ENCODE measurements at regions not wholly inside any gene's neighbourhood (a gene's known extent, or its start where the extent isn't known, plus 50 kb on each side); places are given as distances from the start of the nearest gene placed in this dataset.

GRCh38 chr12:24565300-24565699, 383.6 kb downstream of the BCAT1 start:
- no peak overlapping the region for H3K9ac ChIP-seq (ENCODE audit: control insufficient read depth, extremely low read depth, insufficient read depth, low read length)
- no peak overlapping the region for H2AFZ ChIP-seq (ENCODE audit: control insufficient read depth, low read length)
- DNase-seq (ENCODE audit: low read depth, low spot score) (no peak), FAIRE-seq (no peak)
- dilution Hi-C loops (cut with MboI; ENCODE audit: extremely low pct_ligation_motif_present, low sequenced_read_pairs), result no loop called here
- no peaks in the 10 kb centered on the region for H3K27me3 ChIP-seq (ENCODE audit: control insufficient read depth, extremely low read depth, insufficient read depth, low read length)
- H3K9me1 ChIP-seq (ENCODE audit: control insufficient read depth, extremely low read depth, insufficient read depth, low read length), result no peaks in the 10 kb centered on the region
- TF ChIP-seq CTCF (optimal IDR thresholded peaks at IDR 0.05 in 1 of 3, IDR thresholded peaks at IDR 0.05 in 1 of 3, conservative IDR thresholded peaks at IDR 0.05 in 1 of 3; ENCODE audit: extremely low read depth in 1 of 3, insufficient read depth in 2 of 3, low read length in 3 of 3) (no peak), EZH2 (IDR thresholded peaks at IDR 0.05; ENCODE audit: low read length) (no peak)
- no peaks in the 10 kb centered on the region for H3K79me2 ChIP-seq (ENCODE audit: control insufficient read depth, insufficient read depth, low read length)
- no peak overlapping the region for H3K4me2 ChIP-seq (ENCODE audit: control insufficient read depth, extremely low read depth, insufficient read depth, low read depth, low read length)
- H4K20me1 ChIP-seq (ENCODE audit: control insufficient read depth, extremely low read depth, insufficient read depth, low read length), result no peaks in the 10 kb centered on the region
- H3K4me1 ChIP-seq (ENCODE audit: control insufficient read depth, extremely low read depth, insufficient read depth, low read length), result peaks cover 12% of the 10 kb centered on the region
- no peaks in the 10 kb centered on the region for H3K9me3 ChIP-seq (ENCODE audit: control insufficient read depth, low read depth, low read length)
- no peak overlapping the region for H3K27ac ChIP-seq (ENCODE audit: control insufficient read depth, insufficient read depth, low read length)
- no peaks in the 10 kb centered on the region for H3K36me3 ChIP-seq (ENCODE audit: control insufficient read depth in 2 of 2, extremely low read depth in 1 of 2, insufficient read depth in 2 of 2, low read length in 2 of 2)
- no peak overlapping the region for H3K4me3 ChIP-seq (ENCODE audit: control insufficient read depth in 2 of 3, extremely low read depth in 1 of 3, insufficient read depth in 2 of 3, low read depth in 1 of 3, low read length in 3 of 3)

- FAIRE-seq (no peak), DNase-seq (ENCODE audit: low read depth, low spot score) (no peak)
- Histone ChIP-seq H3K4me2 (ENCODE audit: control insufficient read depth, extremely low read depth, insufficient read depth, low read depth, low read length) (peak overlapping the region; percentile 77), H3K27ac (ENCODE audit: control insufficient read depth, insufficient read depth, low read length) (no peak overlapping the region), H4K20me1 (ENCODE audit: control insufficient read depth, extremely low read depth, insufficient read depth, low read length) (no peaks in the 10 kb centered on the region), H3K27me3 (ENCODE audit: control insufficient read depth, extremely low read depth, insufficient read depth, low read length) (no peaks in the 10 kb centered on the region), H3K9me3 (ENCODE audit: control insufficient read depth, low read depth, low read length) (no peaks in the 10 kb centered on the region), H3K9ac (ENCODE audit: control insufficient read depth, extremely low read depth, insufficient read depth, low read length) (peak overlapping the region; percentile 43), H3K4me1 (ENCODE audit: control insufficient read depth, extremely low read depth, insufficient read depth, low read length) (peaks cover 12% of the 10 kb centered on the region), H2AFZ (ENCODE audit: control insufficient read depth, low read length) (peak overlapping the region; percentile 77), H3K4me3 (ENCODE audit: control insufficient read depth in 2 of 3, extremely low read depth in 1 of 3, insufficient read depth in 2 of 3, low read depth in 1 of 3, low read length in 3 of 3) (peak overlapping the region; percentile 47 to 80 (median 80)), H3K79me2 (ENCODE audit: control insufficient read depth, insufficient read depth, low read length) (no peaks in the 10 kb centered on the region), H3K36me3 (ENCODE audit: control insufficient read depth in 2 of 2, extremely low read depth in 1 of 2, insufficient read depth in 2 of 2, low read length in 2 of 2) (no peaks in the 10 kb centered on the region), H3K9me1 (ENCODE audit: control insufficient read depth, extremely low read depth, insufficient read depth, low read length) (no peaks in the 10 kb centered on the region)
- no peak for TF ChIP-seq EZH2 (IDR thresholded peaks at IDR 0.05; ENCODE audit: low read length)
- no peak for TF ChIP-seq CTCF (optimal IDR thresholded peaks at IDR 0.05 in 1 of 3, IDR thresholded peaks at IDR 0.05 in 1 of 3, conservative IDR thresholded peaks at IDR 0.05 in 1 of 3; ENCODE audit: extremely low read depth in 1 of 3, insufficient read depth in 2 of 3, low read length in 3 of 3)
- dilution Hi-C loops (cut with MboI; ENCODE audit: extremely low pct_ligation_motif_present, low sequenced_read_pairs), result no loop called here
These were observed 386.0 kb downstream of the BCAT1 start for GRCh38 chr12:24562771-24563431.

Data from keratinocyte (primary cell).